ENCODE measurements at regions not wholly inside any gene's neighbourhood (a gene's known extent, or its start where the extent isn't known, plus 50 kb on each side); places are given as distances from the start of the nearest gene placed in this dataset.
A peak's percentile ranks its signal among the peaks of the same experiment; 100 is the strongest.

GRCh38 chr7:25765110-25765655, 386.8 kb upstream of the NFE2L3 start:
- TF ChIP-seq CTCF (conservative IDR thresholded peaks at IDR 0.05; ENCODE audit: low read depth, low read length), result no peak
- DNase-seq (ENCODE audit: low read depth), result peak; percentile 6
- no peak overlapping the region for H3K4me3 ChIP-seq (ENCODE audit: low read depth, low read length)

DNA sequence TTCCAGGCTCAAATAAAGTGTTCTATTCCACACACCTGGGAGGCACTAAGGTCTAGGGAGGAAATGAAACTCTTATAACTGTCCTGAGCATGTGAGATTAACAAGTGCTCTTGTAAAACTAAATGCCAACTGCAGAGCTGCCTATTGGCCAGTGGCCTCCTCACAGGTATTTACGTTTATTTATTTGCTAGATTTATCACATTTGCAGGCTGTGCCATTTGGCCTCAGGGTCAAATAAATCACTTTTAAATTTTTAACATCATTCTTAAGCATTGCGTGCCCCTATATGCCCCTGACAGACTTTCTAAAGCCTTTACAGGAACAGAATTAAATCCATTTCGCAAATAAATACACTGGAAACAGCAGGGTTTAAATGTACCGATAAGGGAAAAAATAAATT, 381.8 kb upstream of the NFE2L3 start:
- H3K4me3 ChIP-seq (ENCODE audit: low read depth, low read length), result no peak overlapping the region
- TF ChIP-seq CTCF (conservative IDR thresholded peaks at IDR 0.05; ENCODE audit: low read depth, low read length), result no peak
- no peak for DNase-seq (ENCODE audit: low read depth)

- TF ChIP-seq CTCF (conservative IDR thresholded peaks at IDR 0.05; ENCODE audit: low read depth, low read length), result no peak
- H3K4me3 ChIP-seq (ENCODE audit: low read depth, low read length), result no peak overlapping the region
- peak; percentile 30 for DNase-seq (ENCODE audit: low read depth)
These were observed 381.3 kb upstream of the NFE2L3 start for GRCh38 chr7:25770670-25771069.

DNA sequence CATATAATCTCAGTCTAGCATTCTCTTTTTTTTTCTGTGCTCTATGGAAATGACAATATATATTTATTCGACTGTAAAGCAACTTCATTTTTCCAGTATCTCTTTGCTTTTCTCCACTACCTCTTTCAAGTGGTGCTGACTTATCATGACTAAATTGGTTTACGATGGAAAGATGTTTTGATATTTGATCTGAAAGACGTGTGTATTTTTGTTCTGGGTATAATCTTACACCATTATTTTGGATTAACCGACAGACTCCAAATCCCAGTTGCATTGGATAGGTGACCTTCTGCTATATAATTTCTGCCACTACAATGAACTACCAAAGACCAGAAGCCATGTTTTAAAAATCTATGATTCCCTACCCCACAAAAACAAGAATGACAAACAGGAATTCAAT, 380.5 kb upstream of the NFE2L3 start:
- no peak for TF ChIP-seq CTCF (conservative IDR thresholded peaks at IDR 0.05; ENCODE audit: low read depth, low read length)
- no peak overlapping the region for H3K4me3 ChIP-seq (ENCODE audit: low read depth, low read length)
- DNase-seq (ENCODE audit: low read depth), result no peak

DNA sequence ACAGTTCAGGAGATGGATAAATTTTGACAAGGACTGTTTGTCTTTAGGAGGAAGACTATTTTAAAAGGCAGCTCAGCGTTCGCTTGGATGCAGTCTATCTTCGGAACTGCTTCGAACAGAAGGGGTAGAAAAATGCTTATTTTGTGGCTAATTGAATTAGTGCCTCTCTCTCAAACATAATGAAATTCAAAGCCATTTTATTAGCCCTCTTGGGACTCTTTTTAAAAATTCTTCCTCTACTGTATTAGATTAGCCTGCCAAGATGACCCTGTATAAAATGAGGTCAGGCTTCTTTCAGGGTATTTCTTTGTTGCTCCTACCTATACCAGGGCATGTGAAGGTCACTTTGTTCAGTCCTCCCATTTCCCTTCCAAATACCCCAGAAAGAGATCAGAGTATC, 379.2 kb upstream of the NFE2L3 start:
- no peak overlapping the region for H3K4me3 ChIP-seq (ENCODE audit: low read depth, low read length)
- no peak for TF ChIP-seq CTCF (conservative IDR thresholded peaks at IDR 0.05; ENCODE audit: low read depth, low read length)
- DNase-seq (ENCODE audit: low read depth), result no peak

DNA sequence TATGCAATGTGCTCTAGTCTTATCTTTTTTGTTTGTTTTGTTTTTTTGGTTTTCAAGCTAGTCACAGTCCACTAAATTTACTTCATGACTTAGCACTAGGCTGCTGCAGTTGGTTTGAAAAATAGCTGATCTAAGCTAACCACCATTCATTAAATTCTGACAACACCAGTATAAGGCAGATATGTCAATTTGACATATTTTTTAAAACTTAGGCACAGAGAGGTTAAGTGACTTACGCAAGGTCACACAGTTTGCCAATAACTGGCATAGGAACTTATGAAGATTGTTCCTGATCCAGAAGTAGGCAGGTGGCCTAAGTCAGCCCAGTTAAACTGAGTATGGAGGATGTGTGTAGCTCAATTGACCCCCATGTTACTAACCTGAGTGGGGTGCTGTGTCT, 377.3 kb upstream of the NFE2L3 start:
- no peak overlapping the region for H3K4me3 ChIP-seq (ENCODE audit: low read depth, low read length)
- no peak for TF ChIP-seq CTCF (conservative IDR thresholded peaks at IDR 0.05; ENCODE audit: low read depth, low read length)
- DNase-seq (ENCODE audit: low read depth), result no peak

DNA sequence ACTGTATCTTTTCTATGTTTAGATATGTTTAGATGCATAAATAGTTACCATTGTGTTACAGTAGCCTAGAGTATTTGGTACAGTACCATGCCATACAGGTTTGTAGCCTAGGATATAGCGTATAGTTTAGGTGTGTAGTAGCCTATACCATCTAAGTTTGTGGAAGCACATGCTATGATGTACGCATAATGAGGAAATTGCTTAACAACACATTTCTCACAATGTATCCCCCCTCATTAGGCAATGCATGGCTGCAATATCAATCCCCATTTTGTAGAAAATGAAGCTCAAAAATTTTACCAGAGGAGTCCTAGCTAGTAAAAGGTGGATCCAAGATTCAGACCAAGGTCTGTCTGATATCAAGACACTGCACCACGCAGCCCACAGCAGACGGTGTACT, 376.4 kb upstream of the NFE2L3 start:
- H3K4me3 ChIP-seq (ENCODE audit: low read depth, low read length), result no peak overlapping the region
- TF ChIP-seq CTCF (conservative IDR thresholded peaks at IDR 0.05; ENCODE audit: low read depth, low read length), result no peak
- DNase-seq (ENCODE audit: low read depth), result no peak

Data from choroid plexus epithelial cell (primary cell).